Sigmoid colon (tissue), 6 donors: ENCODE measurements at regions not wholly inside any gene's neighbourhood (a gene's known extent, or its start where the extent isn't known, plus 50 kb on each side); places are given as distances from the start of the nearest gene placed in this dataset.

Experiments used
- DNase-seq: peaks from one replicate; pipeline ENCODE4 v3.0.0-alpha.2; 2019
- H3K27ac ChIP-seq, 4 donors: fragments of 200-600 bp; sonication (generic); one replicate each; pipeline ENCODE4 v1.5.1; 2016 to 2019; ENCODE audit warnings: mild to moderate bottlenecking in 1 of 4
- H3K27me3 ChIP-seq, 3 donors: fragments of 200-600 bp; sonication (generic); one replicate each; pipeline ENCODE4 v1.5.1; 2019; ENCODE audit warnings: mild to moderate bottlenecking in 1 of 3
- H3K36me3 ChIP-seq, 4 donors: fragments of 200-600 bp; sonication (generic); one replicate each; pipeline ENCODE4 v1.5.1; 2016 to 2019
- H3K4me1 ChIP-seq, 4 donors: fragments of 200-600 bp; sonication (generic); one replicate each; pipeline ENCODE4 v1.5.1; 2017 to 2019
- H3K4me3 ChIP-seq, 4 donors: fragments of 200-600 bp; sonication (generic); one replicate each; pipeline ENCODE4 v1.5.1; 2017 to 2019; ENCODE audit warnings: mild to moderate bottlenecking in 2 of 4, moderate library complexity in 1 of 4
- H3K9me3 ChIP-seq, 4 donors: fragments of 200-600 bp in 3 of 4; sonication (generic) in 3 of 4; one replicate each; pipeline versions ENCODE4 v1.5.1 to v1.6.1; 2013 to 2019
- EP300 ChIP-seq, 4 donors: sonication (generic); formaldehyde crosslinking; IDR thresholded peaks; one replicate each; pipeline ENCODE4 v1.6.1; 2017; ENCODE audit warnings: antibody characterized with exemption in 4 of 4
- POLR2A ChIP-seq, 2 donors: fragments of 450-650 bp; IDR thresholded peaks; one replicate each; pipeline ENCODE4 v1.6.1; 2016; ENCODE audit warnings: antibody characterized with exemption in 2 of 2, mild to moderate bottlenecking in 2 of 2, moderate library complexity in 2 of 2
- POLR2AphosphoS5 ChIP-seq, 4 donors: sonication (generic); formaldehyde crosslinking; IDR thresholded peaks; one replicate each; pipeline ENCODE4 v1.6.1; 2017; ENCODE audit warnings: antibody characterized with exemption in 4 of 4
- WGBS, 2 donors: extraction: QIAGEN DNeasy Blood & Tissue Kit; methylation state at CpG; one replicate each; pipeline ENCODE4 v1.1.7; 2013; 5-methylcytosine and 5-hydroxymethylcytosine counted together
- intact Hi-C: fragments of 100-400 bp; cut with DNase I; formaldehyde crosslinking; loops from one replicate; pipeline ENCODE4 v1.15.1; 2023
- TF ChIP-seq, protein P1 (sequence below), 4 experiments: fragments of 450-650 bp in 3 of 4; fragments of 200-600 bp in 1 of 4; IDR thresholded peaks; one replicate each; pipeline ENCODE4 v1.5.1; 2016 to 2019; ENCODE audit warnings: antibody characterized with exemption in 4 of 4, mild to moderate bottlenecking in 3 of 4, moderate library complexity in 2 of 4
- donor health status: healthy with polysubstance abuse.
- donor health status: healthy.

DNA sequence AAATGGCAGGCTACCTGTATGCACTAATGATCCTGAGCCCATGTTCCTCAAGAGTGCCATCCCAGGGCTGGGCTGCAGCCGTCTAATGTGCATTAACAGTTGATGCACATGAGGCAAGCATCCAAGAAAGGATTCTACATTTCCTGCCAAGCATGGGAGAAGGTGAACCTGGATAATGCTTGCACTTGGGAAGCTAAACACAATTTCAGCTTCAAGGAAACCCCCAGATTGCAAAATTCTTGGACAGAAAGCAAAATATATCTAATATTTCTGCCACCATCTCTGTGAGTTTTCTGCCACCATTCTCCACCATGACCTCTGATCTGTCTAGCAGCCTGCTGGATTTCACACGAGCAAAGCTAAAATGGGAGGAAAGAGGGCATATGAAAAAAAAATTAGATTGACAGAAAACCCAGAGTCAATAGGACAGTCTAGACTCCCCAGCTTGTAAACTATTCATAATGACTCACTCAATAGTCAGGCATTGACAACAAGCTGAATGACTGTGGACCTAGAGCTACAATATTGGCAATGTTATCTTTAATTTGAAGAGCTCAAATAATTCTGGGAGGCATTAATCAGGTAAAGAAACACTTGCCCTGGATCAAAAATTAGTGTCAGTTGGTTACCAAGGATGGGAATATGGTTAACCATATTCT lies 91.9 kb upstream of the BCL2L14 start:
- Histone ChIP-seq H3K36me3 (no peaks in the 10 kb centered on the region), H3K27ac (no peak overlapping the region), H3K9me3 (no peaks in the 10 kb centered on the region), H3K4me1 (no peaks in the 10 kb centered on the region), H3K27me3 (no peaks in the 10 kb centered on the region), H3K4me3 (no peak overlapping the region)
- intact Hi-C loops: no loop called here
- WGBS, 2 donors: 81 to 83% methylated on average over 2 of the region's 2 CpGs
- DNase-seq: no peak
- TF ChIP-seq, protein P1, sequence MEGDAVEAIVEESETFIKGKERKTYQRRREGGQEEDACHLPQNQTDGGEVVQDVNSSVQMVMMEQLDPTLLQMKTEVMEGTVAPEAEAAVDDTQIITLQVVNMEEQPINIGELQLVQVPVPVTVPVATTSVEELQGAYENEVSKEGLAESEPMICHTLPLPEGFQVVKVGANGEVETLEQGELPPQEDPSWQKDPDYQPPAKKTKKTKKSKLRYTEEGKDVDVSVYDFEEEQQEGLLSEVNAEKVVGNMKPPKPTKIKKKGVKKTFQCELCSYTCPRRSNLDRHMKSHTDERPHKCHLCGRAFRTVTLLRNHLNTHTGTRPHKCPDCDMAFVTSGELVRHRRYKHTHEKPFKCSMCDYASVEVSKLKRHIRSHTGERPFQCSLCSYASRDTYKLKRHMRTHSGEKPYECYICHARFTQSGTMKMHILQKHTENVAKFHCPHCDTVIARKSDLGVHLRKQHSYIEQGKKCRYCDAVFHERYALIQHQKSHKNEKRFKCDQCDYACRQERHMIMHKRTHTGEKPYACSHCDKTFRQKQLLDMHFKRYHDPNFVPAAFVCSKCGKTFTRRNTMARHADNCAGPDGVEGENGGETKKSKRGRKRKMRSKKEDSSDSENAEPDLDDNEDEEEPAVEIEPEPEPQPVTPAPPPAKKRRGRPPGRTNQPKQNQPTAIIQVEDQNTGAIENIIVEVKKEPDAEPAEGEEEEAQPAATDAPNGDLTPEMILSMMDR (IDR thresholded peaks at IDR 0.05): no peak
- TF ChIP-seq EP300 (IDR thresholded peaks at IDR 0.05): no peak
- TF ChIP-seq POLR2AphosphoS5 (IDR thresholded peaks at IDR 0.05): no peak
- no peak for TF ChIP-seq POLR2A (IDR thresholded peaks at IDR 0.05)

DNA sequence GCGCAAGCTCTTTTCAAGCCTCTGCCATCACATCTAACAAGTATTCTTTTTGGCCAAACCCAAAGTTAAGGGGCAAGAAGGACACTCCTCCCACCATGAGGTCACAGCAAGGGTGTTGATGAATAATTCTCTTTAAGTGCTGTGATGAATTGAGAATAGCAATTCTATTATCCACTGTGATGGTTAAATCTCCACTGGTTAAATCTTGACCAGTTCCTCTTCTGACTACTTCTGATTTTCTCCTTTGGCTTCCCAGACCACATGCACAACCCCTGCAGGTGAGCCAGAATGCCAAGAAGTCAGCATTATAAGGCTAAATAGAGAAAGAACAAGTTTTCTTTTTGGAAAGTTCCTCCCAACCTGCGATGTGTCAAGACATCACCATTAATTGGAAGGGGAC lies 90.6 kb upstream of the BCL2L14 start:
- H3K4me3 ChIP-seq: no peak overlapping the region
- 95 to 96% methylated on average over 2 of the region's 2 CpGs for WGBS, 2 donors
- TF ChIP-seq EP300 (IDR thresholded peaks at IDR 0.05) (no peak), POLR2A (IDR thresholded peaks at IDR 0.05) (no peak), POLR2AphosphoS5 (IDR thresholded peaks at IDR 0.05) (no peak)
- TF ChIP-seq, protein P1 (IDR thresholded peaks at IDR 0.05): no peak
- no peaks in the 10 kb centered on the region for H3K4me1 ChIP-seq
- no peaks in the 10 kb centered on the region for H3K9me3 ChIP-seq
- DNase-seq: no peak
- H3K27ac ChIP-seq: no peak overlapping the region
- no peaks in the 10 kb centered on the region for H3K27me3 ChIP-seq
- no peaks in the 10 kb centered on the region for H3K36me3 ChIP-seq
- intact Hi-C loops: no loop called here

DNA sequence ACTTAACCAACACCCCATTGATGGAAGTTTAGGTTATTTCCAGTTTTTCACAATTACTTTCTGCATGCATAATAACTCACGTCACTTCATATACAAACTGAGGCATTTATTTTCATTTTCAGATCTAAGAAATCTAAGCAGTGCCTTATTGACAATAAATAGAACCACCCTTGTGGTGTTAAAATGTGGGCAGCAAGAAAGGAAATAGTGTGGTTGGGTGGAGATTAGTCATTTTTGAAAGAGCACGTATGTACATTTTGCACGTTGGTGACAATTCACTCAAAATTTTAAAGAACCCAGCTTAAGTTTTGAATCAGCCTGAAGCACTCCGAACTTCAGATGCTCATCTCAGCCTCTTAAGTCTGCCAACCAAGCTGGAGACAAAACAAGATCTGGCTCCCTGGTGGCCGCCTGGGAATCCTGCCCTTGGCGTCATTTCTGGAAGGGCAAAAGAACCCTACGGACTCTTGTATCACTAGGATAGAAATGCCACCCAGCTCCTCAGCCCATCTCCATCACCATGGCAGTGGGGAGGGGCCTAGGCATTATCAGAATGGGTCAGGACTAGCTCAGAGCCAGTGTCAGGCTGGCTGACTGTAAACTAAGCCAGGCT lies 89.5 kb upstream of the BCL2L14 start:
- Histone ChIP-seq H3K27ac (no peak overlapping the region), H3K27me3 (no peaks in the 10 kb centered on the region), H3K4me1 (no peaks in the 10 kb centered on the region), H3K36me3 (no peaks in the 10 kb centered on the region), H3K4me3 (no peak overlapping the region), H3K9me3 (no peaks in the 10 kb centered on the region)
- TF ChIP-seq, protein P1 (IDR thresholded peaks at IDR 0.05): no peak
- TF ChIP-seq POLR2A (IDR thresholded peaks at IDR 0.05): no peak
- no peak for TF ChIP-seq EP300 (IDR thresholded peaks at IDR 0.05)
- no peak for TF ChIP-seq POLR2AphosphoS5 (IDR thresholded peaks at IDR 0.05)
- 55 to 87% methylated on average over 7 of the region's 7 CpGs for WGBS, 2 donors
- intact Hi-C loops: no loop called here
- no peak for DNase-seq

- no peak for TF ChIP-seq POLR2AphosphoS5 (IDR thresholded peaks at IDR 0.05)
- TF ChIP-seq, protein P1 (IDR thresholded peaks at IDR 0.05): no peak
- no peak for TF ChIP-seq POLR2A (IDR thresholded peaks at IDR 0.05)
- no peak for TF ChIP-seq EP300 (IDR thresholded peaks at IDR 0.05)
- intact Hi-C loops: no loop called here
- DNase-seq: no peak
- 87 to 88% methylated on average over 3 of the region's 3 CpGs for WGBS, 2 donors
- Histone ChIP-seq H3K4me3 (no peak overlapping the region), H3K9me3 (no peaks in the 10 kb centered on the region), H3K36me3 (no peaks in the 10 kb centered on the region), H3K27ac (no peak overlapping the region), H3K27me3 (no peaks in the 10 kb centered on the region), H3K4me1 (no peaks in the 10 kb centered on the region)
Observed at GRCh38 chr12:11984417-11984816, 86.3 kb upstream of the BCL2L14 start.
